Keratinocyte (primary cell): ENCODE measurements at regions not wholly inside any gene's neighbourhood (a gene's known extent, or its start where the extent isn't known, plus 50 kb on each side); places are given as distances from the start of the nearest gene placed in this dataset.

Source experiments
- DNase-seq: peaks from one replicate; pipeline ENCODE4 v3.0.0-alpha.2; 2011; ENCODE audit warnings: low read depth, missing footprints, low spot score
- FAIRE-seq: peaks from 2 replicates; lab custom pipeline; 2011; peaks lifted over from hg19 to GRCh38; lab: Jason Lieb, UNC
- H2AFZ ChIP-seq: 2 replicates; pipeline ENCODE4 v1.6.0; 2012; ENCODE audit warnings: low read length, control low read depth, inconsistent platforms; ENCODE audit not compliant: control insufficient read depth
- H3K27ac ChIP-seq: 2 replicates; pipeline ENCODE4 v1.5.1; 2011; ENCODE audit warnings: low read length; ENCODE audit not compliant: control insufficient read depth, insufficient read depth
- H3K27me3 ChIP-seq: 3 replicates; pipeline ENCODE4 v1.6.0; 2011; ENCODE audit warnings: low read length; ENCODE audit not compliant: control insufficient read depth, insufficient read depth; ENCODE audit errors: extremely low read depth
- H3K36me3 ChIP-seq, 2 experiments: 2 replicates in 1 of 2; 3 replicates in 1 of 2; pipeline ENCODE4 v1.5.1; 2011; ENCODE audit warnings: low read length in 2 of 2, mild to moderate bottlenecking in 1 of 2; ENCODE audit not compliant: control insufficient read depth in 2 of 2, insufficient read depth in 2 of 2; ENCODE audit errors: extremely low read depth in 1 of 2
- H3K4me1 ChIP-seq: 3 replicates; pipeline ENCODE4 v1.5.1; 2011; ENCODE audit warnings: low read length; ENCODE audit not compliant: control insufficient read depth, insufficient read depth; ENCODE audit errors: extremely low read depth
- H3K4me2 ChIP-seq: 3 replicates; pipeline ENCODE4 v1.6.0; 2011; ENCODE audit warnings: low read depth, low read length; ENCODE audit not compliant: control insufficient read depth, insufficient read depth; ENCODE audit errors: extremely low read depth
- H3K4me3 ChIP-seq, 3 experiments: fragments of 200-600 bp in 1 of 3; sonication (generic) in 1 of 3; 2 replicates in 2 of 3; 3 replicates in 1 of 3; pipeline ENCODE4 v1.5.1; 2011 to 2016; ENCODE audit warnings: low read length in 3 of 3, mild to moderate bottlenecking in 3 of 3, control low read depth in 2 of 3, inconsistent platforms in 1 of 3, low read depth in 1 of 3, mixed read lengths in 1 of 3, mixed run types in 1 of 3, moderate library complexity in 1 of 3; ENCODE audit not compliant: control insufficient read depth in 2 of 3, insufficient read depth in 2 of 3; ENCODE audit errors: extremely low read depth in 1 of 3
- H3K79me2 ChIP-seq: 2 replicates; pipeline ENCODE4 v1.6.0; 2012; ENCODE audit warnings: low read length; ENCODE audit not compliant: control insufficient read depth, insufficient read depth
- H3K9ac ChIP-seq: 3 replicates; pipeline ENCODE4 v1.6.0; 2011; ENCODE audit warnings: low read length; ENCODE audit not compliant: control insufficient read depth, insufficient read depth; ENCODE audit errors: extremely low read depth
- H3K9me1 ChIP-seq: 3 replicates; pipeline ENCODE4 v1.6.0; 2011; ENCODE audit warnings: low read length; ENCODE audit not compliant: control insufficient read depth, insufficient read depth; ENCODE audit errors: extremely low read depth
- H3K9me3 ChIP-seq: 2 replicates; pipeline ENCODE4 v1.5.1; 2012; ENCODE audit warnings: low read depth, low read length; ENCODE audit not compliant: control insufficient read depth
- H4K20me1 ChIP-seq: 3 replicates; pipeline ENCODE4 v1.6.0; 2011; ENCODE audit warnings: low read length; ENCODE audit not compliant: control insufficient read depth, insufficient read depth; ENCODE audit errors: extremely low read depth
- CTCF ChIP-seq, 3 experiments: IDR thresholded peaks in 1 of 3; conservative IDR thresholded peaks in 1 of 3; optimal IDR thresholded peaks in 1 of 3; 2 replicates in 2 of 3; 3 replicates in 1 of 3; pipeline versions ENCODE3 to v1.5.1; 2011; ENCODE audit warnings: low read length in 3 of 3, mild to moderate bottlenecking in 3 of 3, moderate library complexity in 2 of 3, control low read depth in 1 of 3, inconsistent platforms in 1 of 3; ENCODE audit not compliant: insufficient read depth in 2 of 3; ENCODE audit errors: extremely low read depth in 1 of 3
- EZH2 ChIP-seq: IDR thresholded peaks from one replicate; pipeline ENCODE4 v1.6.1; 2012; ENCODE audit warnings: inconsistent platforms, mild to moderate bottlenecking, low read length, moderate library complexity
- dilution Hi-C: fragments of 300-500 bp; cut with MboI; formaldehyde crosslinking; loops from one replicate; pipeline ENCODE4 v1.7.0; 2020; ENCODE audit warnings: low sequenced_read_pairs; ENCODE audit not compliant: extremely low pct_ligation_motif_present

GRCh38 chr2:179351057-179351456, 86.4 kb upstream of the SESTD1 start:
- no peak for DNase-seq
- no peak overlapping the region for H3K9ac ChIP-seq
- H2AFZ ChIP-seq = no peak overlapping the region
- H4K20me1 ChIP-seq = no peaks in the 10 kb centered on the region
- TF ChIP-seq EZH2 (no peak), CTCF (optimal IDR thresholded peaks at IDR 0.05 in 1 of 3, IDR thresholded peaks at IDR 0.05 in 1 of 3, conservative IDR thresholded peaks at IDR 0.05 in 1 of 3; ENCODE audit: extremely low read depth in 1 of 3, insufficient read depth in 2 of 3, low read length in 3 of 3) (no peak)
- no peaks in the 10 kb centered on the region for H3K27me3 ChIP-seq
- H3K9me1 ChIP-seq = no peaks in the 10 kb centered on the region
- no peak overlapping the region for H3K4me2 ChIP-seq
- H3K79me2 ChIP-seq = no peaks in the 10 kb centered on the region
- FAIRE-seq = no peak
- H3K9me3 ChIP-seq = no peaks in the 10 kb centered on the region
- H3K36me3 ChIP-seq = no peaks in the 10 kb centered on the region
- dilution Hi-C loops = no loop called here
- no peak overlapping the region for H3K27ac ChIP-seq
- no peak overlapping the region for H3K4me3 ChIP-seq
- no peaks in the 10 kb centered on the region for H3K4me1 ChIP-seq

DNA sequence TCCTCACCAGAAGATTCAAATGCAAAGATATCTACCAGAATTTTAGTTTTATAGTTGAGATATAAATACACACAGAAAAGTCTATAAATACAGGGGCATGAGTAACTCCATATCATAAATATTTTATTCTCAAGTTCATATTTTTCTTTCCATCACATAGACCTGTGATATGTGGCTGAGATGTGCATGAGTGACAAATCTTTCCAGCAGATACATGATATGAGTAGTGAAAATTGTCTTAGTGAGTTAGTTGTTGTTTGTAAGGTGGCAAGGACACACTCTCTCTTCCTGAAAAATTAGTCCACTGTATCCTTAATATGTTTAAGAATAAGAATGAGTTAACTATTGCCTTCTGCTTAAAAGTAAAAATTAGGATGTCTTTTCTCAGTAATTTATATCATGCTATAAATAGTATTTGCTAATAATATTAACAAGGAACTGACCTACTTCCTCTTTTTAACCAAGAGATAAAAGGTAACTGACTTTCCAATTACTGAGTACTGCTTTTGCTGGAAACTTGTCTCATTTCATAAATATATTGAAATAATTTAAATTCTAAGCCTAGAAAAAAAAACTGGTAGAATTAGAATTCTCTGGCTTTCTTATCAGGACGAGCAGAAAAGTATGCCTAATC, 85.2 kb upstream of the SESTD1 start:
- Histone ChIP-seq H3K4me2 (no peak overlapping the region), H3K27me3 (no peaks in the 10 kb centered on the region), H3K4me3 (no peak overlapping the region), H3K9me3 (no peaks in the 10 kb centered on the region), H3K9ac (no peak overlapping the region), H3K9me1 (no peaks in the 10 kb centered on the region), H3K27ac (no peak overlapping the region), H3K4me1 (no peaks in the 10 kb centered on the region), H3K79me2 (no peaks in the 10 kb centered on the region), H4K20me1 (no peaks in the 10 kb centered on the region), H3K36me3 (no peaks in the 10 kb centered on the region), H2AFZ (no peak overlapping the region)
- TF ChIP-seq CTCF (optimal IDR thresholded peaks at IDR 0.05 in 1 of 3, IDR thresholded peaks at IDR 0.05 in 1 of 3, conservative IDR thresholded peaks at IDR 0.05 in 1 of 3; ENCODE audit: extremely low read depth in 1 of 3, insufficient read depth in 2 of 3, low read length in 3 of 3) (no peak), EZH2 (no peak)
- FAIRE-seq (no peak), DNase-seq (no peak)
- dilution Hi-C loops = no loop called here
